ENCODE measurements at regions not wholly inside any gene's neighbourhood (a gene's known extent, or its start where the extent isn't known, plus 50 kb on each side); places are given as distances from the start of the nearest gene placed in this dataset.
"Not testable (repeated sequence)": the region's sequence is repeated elsewhere in the genome, so short reads cannot be mapped to it uniquely, and the experiment has no call there.

- DNase-seq (ENCODE audit: extremely low spot score), result no peak
- ChIA-PET POLR2A (no interaction called here), CTCF (no interaction called here)
- TF ChIP-seq ARNT (IDR thresholded peaks at IDR 0.05) (no peak), LEF1 (IDR thresholded peaks at IDR 0.05; ENCODE audit: borderline replicate concordance) (no peak), FOXK2 (IDR thresholded peaks at IDR 0.05) (no peak)
Observed at GRCh38 chr16:75965504-75966374, 239.4 kb upstream of the CPHXL start.

GRCh38 chr16:75969120-75969519 is 242.8 kb upstream of the CPHXL start:
- CTCF ChIA-PET, result not testable (repeated sequence)

GRCh38 chr16:75971334-75971733 is 245.0 kb upstream of the CPHXL start:
- TF ChIP-seq HDGF (IDR thresholded peaks at IDR 0.05; ENCODE audit: borderline replicate concordance) (no peak), ZNF384 (IDR thresholded peaks at IDR 0.05) (no peak), ARNT (IDR thresholded peaks at IDR 0.05) (no peak), SP1 (IDR thresholded peaks at IDR 0.05) (no peak), FOXK2 (IDR thresholded peaks at IDR 0.05) (no peak), LEF1 (IDR thresholded peaks at IDR 0.05; ENCODE audit: borderline replicate concordance) (no peak), ELF4 (IDR thresholded peaks at IDR 0.05) (no peak), PKNOX1 (IDR thresholded peaks at IDR 0.05) (no peak), SUZ12 (IDR thresholded peaks at IDR 0.05) (no peak), CTBP1 (IDR thresholded peaks at IDR 0.05; ENCODE audit: borderline replicate concordance) (no peak), FOXA1 (IDR thresholded peaks at IDR 0.05) (no peak), BHLHE40 (IDR thresholded peaks at IDR 0.05; ENCODE audit: borderline replicate concordance) (no peak)
- ChIA-PET CTCF (no interaction called here), POLR2A (no interaction called here)
- no peak for DNase-seq (ENCODE audit: extremely low spot score)

More at GRCh38 chr16:75969120-75969519, 242.8 kb upstream of the CPHXL start:
- DNase-seq (ENCODE audit: extremely low spot score); POLR2A ChIA-PET: not testable (repeated sequence)

- DNase-seq (ENCODE audit: extremely low spot score), result no peak
- ChIA-PET CTCF (no interaction called here), POLR2A (no interaction called here)
- TF ChIP-seq HDGF (IDR thresholded peaks at IDR 0.05; ENCODE audit: borderline replicate concordance) (no peak), CTBP1 (IDR thresholded peaks at IDR 0.05; ENCODE audit: borderline replicate concordance) (no peak), FOXA1 (IDR thresholded peaks at IDR 0.05) (no peak), BHLHE40 (IDR thresholded peaks at IDR 0.05; ENCODE audit: borderline replicate concordance) (no peak), SP1 (IDR thresholded peaks at IDR 0.05) (no peak), FOXM1 (IDR thresholded peaks at IDR 0.05; ENCODE audit: borderline replicate concordance) (no peak), ZNF384 (IDR thresholded peaks at IDR 0.05) (no peak)
Observed at GRCh38 chr16:75983296-75983695, 257.0 kb upstream of the CPHXL start.

- ChIA-PET CTCF (no interaction called here), POLR2A (no interaction called here)
Observed at GRCh38 chr16:75983741-75984381, 257.6 kb upstream of the CPHXL start.

GRCh38 chr16:75987323-75987722 is 261.0 kb upstream of the CPHXL start:
- ChIA-PET CTCF (no interaction called here), POLR2A (no interaction called here)

More at GRCh38 chr16:75983741-75984381, 257.6 kb upstream of the CPHXL start:
- DNase-seq (ENCODE audit: extremely low spot score), result no peak
- TF ChIP-seq LEF1 (IDR thresholded peaks at IDR 0.05; ENCODE audit: borderline replicate concordance) (no peak), FOXM1 (IDR thresholded peaks at IDR 0.05; ENCODE audit: borderline replicate concordance) (no peak), ELF4 (IDR thresholded peaks at IDR 0.05) (no peak), PKNOX1 (IDR thresholded peaks at IDR 0.05) (no peak)

More at GRCh38 chr16:75987323-75987722, 261.0 kb upstream of the CPHXL start:
- no peak for TF ChIP-seq LEF1 (IDR thresholded peaks at IDR 0.05; ENCODE audit: borderline replicate concordance)
- TF ChIP-seq ZNF384 (IDR thresholded peaks at IDR 0.05), result no peak
- TF ChIP-seq ARNT (IDR thresholded peaks at IDR 0.05), result no peak
- TF ChIP-seq CTBP1 (IDR thresholded peaks at IDR 0.05; ENCODE audit: borderline replicate concordance), result no peak
- no peak for TF ChIP-seq TARDBP (IDR thresholded peaks at IDR 0.05)
- no peak for TF ChIP-seq NFRKB (IDR thresholded peaks at IDR 0.05)
- no peak for TF ChIP-seq FOXA1 (IDR thresholded peaks at IDR 0.05)
- TF ChIP-seq ELF4 (IDR thresholded peaks at IDR 0.05), result no peak
- no peak for TF ChIP-seq PKNOX1 (IDR thresholded peaks at IDR 0.05)
- TF ChIP-seq FOXM1 (IDR thresholded peaks at IDR 0.05; ENCODE audit: borderline replicate concordance), result no peak
- TF ChIP-seq SP1 (IDR thresholded peaks at IDR 0.05), result no peak
- TF ChIP-seq BHLHE40 (IDR thresholded peaks at IDR 0.05; ENCODE audit: borderline replicate concordance), result no peak
- no peak for TF ChIP-seq FOXK2 (IDR thresholded peaks at IDR 0.05)
- TF ChIP-seq L3MBTL2 (conservative IDR thresholded peaks at IDR 0.05), result no peak
- no peak for TF ChIP-seq HDGF (IDR thresholded peaks at IDR 0.05; ENCODE audit: borderline replicate concordance)
- TF ChIP-seq SUZ12 (IDR thresholded peaks at IDR 0.05), result no peak
- no peak for DNase-seq (ENCODE audit: extremely low spot score)

Measured in HEK293T (cell line).